Upper lobe of right lung (tissue), 1 donor: ENCODE measurements at regions not wholly inside any gene's neighbourhood (a gene's known extent, or its start where the extent isn't known, plus 50 kb on each side); places are given as distances from the start of the nearest gene placed in this dataset.

ENCODE experiments used
- ATAC-seq: fragments of 200-7000 bp; cut with Tn5 transposase; one replicate; pipeline ENCODE4 v1.9.1; 2020; ENCODE audit warnings: mild to moderate bottlenecking, moderate library complexity
- DNase-seq: peaks from one replicate; pipeline ENCODE4 v3.0.0-alpha.2; 2020
- H3K27ac ChIP-seq: fragments of 200-600 bp; one replicate; pipeline ENCODE4 v1.8.0; 2022
- H3K27me3 ChIP-seq: fragments of 200-600 bp; one replicate; pipeline ENCODE4 v1.8.0; 2022; ENCODE audit warnings: mild to moderate bottlenecking
- H3K36me3 ChIP-seq: fragments of 200-600 bp; one replicate; pipeline ENCODE4 v1.8.0; 2022
- H3K4me1 ChIP-seq: fragments of 200-600 bp; one replicate; pipeline ENCODE4 v1.8.0; 2022
- H3K4me3 ChIP-seq: fragments of 200-600 bp; one replicate; pipeline ENCODE4 v1.8.0; 2022; ENCODE audit warnings: mild to moderate bottlenecking
- H3K9me3 ChIP-seq: fragments of 200-600 bp; one replicate; pipeline ENCODE4 v1.8.0; 2022
- intact Hi-C: fragments of 100-400 bp; cut with DNase I; formaldehyde crosslinking; loops from one replicate; pipeline ENCODE4 v1.11.0; 2022
- TF ChIP-seq, protein P1 (sequence below): fragments of 200-600 bp; IDR thresholded peaks from one replicate; pipeline ENCODE4 v1.8.0; 2022; ENCODE audit warnings: antibody characterized with exemption
- donor health status: DM: no; HTN: yes; CAD: no; lungs with severe emphysema.

DNA sequence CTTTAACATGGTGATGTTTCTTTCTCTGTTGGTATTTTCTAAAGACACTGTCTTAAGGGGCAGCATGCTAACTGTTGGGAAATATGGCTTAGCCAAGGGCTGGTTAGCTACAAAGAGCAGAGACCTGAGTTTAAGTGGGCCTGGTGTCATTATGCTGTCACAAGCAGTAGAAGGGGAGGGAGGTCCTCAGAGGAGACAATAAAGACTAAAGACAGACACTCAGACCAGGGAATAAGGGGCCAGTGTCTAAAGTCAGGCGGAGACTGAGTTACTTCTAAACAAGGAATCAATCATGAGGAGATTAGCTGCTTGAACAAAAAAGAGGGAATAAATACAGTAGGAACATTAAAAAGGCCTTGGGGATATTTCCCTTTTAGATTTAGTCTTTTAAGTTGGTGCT, 142.7 kb upstream of the DPPA4 start:
- intact Hi-C loops = no loop called here

DNA sequence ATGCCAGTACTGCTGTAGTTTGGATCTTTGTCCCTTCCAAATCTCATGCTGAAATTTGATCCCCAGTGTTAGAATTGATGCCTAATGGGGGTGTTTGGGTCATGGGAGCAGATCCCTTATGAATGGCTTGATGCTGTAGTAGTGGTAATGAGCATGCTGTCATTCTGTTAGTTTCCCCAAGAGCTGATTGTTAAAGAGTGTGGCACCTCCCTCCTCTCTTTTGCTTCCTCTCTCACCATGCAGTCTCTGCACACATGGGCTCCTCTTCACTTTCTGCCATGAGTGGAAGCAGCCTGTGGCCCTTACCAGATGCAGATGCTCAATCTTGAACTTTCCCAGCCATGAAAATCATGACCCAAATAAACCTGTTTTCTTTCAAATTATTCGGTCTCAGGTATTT, 141.3 kb upstream of the DPPA4 start:
- intact Hi-C loops = no loop called here
- TF ChIP-seq, protein P1, sequence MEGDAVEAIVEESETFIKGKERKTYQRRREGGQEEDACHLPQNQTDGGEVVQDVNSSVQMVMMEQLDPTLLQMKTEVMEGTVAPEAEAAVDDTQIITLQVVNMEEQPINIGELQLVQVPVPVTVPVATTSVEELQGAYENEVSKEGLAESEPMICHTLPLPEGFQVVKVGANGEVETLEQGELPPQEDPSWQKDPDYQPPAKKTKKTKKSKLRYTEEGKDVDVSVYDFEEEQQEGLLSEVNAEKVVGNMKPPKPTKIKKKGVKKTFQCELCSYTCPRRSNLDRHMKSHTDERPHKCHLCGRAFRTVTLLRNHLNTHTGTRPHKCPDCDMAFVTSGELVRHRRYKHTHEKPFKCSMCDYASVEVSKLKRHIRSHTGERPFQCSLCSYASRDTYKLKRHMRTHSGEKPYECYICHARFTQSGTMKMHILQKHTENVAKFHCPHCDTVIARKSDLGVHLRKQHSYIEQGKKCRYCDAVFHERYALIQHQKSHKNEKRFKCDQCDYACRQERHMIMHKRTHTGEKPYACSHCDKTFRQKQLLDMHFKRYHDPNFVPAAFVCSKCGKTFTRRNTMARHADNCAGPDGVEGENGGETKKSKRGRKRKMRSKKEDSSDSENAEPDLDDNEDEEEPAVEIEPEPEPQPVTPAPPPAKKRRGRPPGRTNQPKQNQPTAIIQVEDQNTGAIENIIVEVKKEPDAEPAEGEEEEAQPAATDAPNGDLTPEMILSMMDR = no peak
- DNase-seq (no peak), ATAC-seq (no peak)
- H3K9me3 ChIP-seq = no peaks in the 10 kb centered on the region
- H3K27ac ChIP-seq = no peak overlapping the region
- no peaks in the 10 kb centered on the region for H3K27me3 ChIP-seq
- H3K36me3 ChIP-seq = no peaks in the 10 kb centered on the region
- no peaks in the 10 kb centered on the region for H3K4me1 ChIP-seq
- H3K4me3 ChIP-seq = no peak overlapping the region

More for the DNA sequence above, 142.7 kb upstream of the DPPA4 start:
- no peak for DNase-seq
- H3K36me3 ChIP-seq = no peaks in the 10 kb centered on the region
- no peak overlapping the region for H3K4me3 ChIP-seq
- TF ChIP-seq, protein P1 = no peak
- ATAC-seq = no peak
- H3K4me1 ChIP-seq = no peaks in the 10 kb centered on the region
- no peaks in the 10 kb centered on the region for H3K9me3 ChIP-seq
- H3K27me3 ChIP-seq = no peaks in the 10 kb centered on the region
- no peak overlapping the region for H3K27ac ChIP-seq

DNA sequence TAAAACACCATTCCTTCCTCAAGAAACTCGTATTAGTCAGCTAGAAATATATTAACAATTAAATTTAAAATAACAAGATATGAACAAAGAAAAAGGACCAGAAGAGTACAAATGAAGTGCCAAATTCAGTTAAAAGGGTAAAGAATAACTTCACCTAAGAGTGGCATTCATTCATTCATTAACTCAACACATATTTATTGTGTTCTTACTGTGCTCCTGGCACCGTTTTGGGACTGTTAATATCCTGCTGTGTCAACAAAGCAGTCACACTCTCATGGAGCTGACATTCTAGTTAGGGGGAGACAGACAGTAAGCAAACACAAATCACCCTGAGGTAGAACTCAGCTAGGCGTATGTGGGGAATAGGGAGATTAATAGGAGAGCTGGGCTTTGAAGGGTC, 123.6 kb upstream of the DPPA4 start:
- Histone ChIP-seq H3K27me3 (no peaks in the 10 kb centered on the region), H3K36me3 (no peaks in the 10 kb centered on the region), H3K27ac (no peak overlapping the region), H3K4me3 (no peak overlapping the region), H3K9me3 (no peaks in the 10 kb centered on the region), H3K4me1 (no peaks in the 10 kb centered on the region)
- DNase-seq = no peak
- ATAC-seq = no peak
- TF ChIP-seq, protein P1 = no peak
- intact Hi-C loops = no loop called here

DNA sequence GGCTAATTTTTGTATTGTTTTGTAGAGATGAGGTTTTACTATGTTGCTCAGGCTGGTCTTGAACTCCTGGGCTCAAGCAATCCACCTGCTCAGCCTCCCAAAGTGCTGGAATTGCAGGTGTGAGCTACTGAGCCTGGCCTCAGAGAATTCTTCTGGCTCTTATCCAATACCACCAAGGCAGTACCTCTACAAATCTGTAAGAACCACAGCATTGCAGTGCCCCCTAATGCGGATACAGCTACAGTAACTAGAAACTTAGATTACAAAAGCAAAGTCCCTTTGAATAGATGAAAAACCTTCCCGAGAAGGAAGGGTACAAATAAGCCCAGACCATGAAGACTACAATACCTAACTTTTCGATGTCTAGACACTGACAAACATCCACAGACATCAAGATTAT, 107.9 kb upstream of the DPPA4 start:
- TF ChIP-seq, protein P1 = no peak
- no peaks in the 10 kb centered on the region for H3K4me1 ChIP-seq
- no peaks in the 10 kb centered on the region for H3K27me3 ChIP-seq
- no peaks in the 10 kb centered on the region for H3K9me3 ChIP-seq
- no peak overlapping the region for H3K4me3 ChIP-seq
- ATAC-seq (no peak), DNase-seq (no peak)
- intact Hi-C loops = no loop called here
- H3K27ac ChIP-seq = no peak overlapping the region
- H3K36me3 ChIP-seq = no peaks in the 10 kb centered on the region

DNA sequence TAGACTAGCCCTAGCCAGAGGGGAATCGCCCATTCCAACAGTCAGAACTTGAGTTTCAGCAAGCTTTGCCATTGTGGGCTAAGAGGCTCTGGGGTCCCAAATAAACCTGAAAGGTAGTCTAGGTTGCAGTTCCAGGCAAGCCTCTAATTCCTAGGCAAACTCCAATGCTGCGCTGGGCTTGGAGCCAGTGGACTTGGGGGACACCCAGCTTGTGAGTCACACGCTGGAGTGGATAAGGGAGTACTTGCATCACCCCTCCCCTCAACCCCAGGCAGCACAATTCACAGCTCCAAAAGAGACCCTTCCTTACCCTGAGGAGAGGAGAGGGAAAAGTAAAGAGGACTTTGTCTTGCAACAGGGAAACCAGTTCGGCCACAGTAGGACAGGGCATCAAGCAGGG, 105.2 kb upstream of the DPPA4 start:
- H3K27me3 ChIP-seq = no peaks in the 10 kb centered on the region
- H3K4me1 ChIP-seq = no peaks in the 10 kb centered on the region
- no peaks in the 10 kb centered on the region for H3K36me3 ChIP-seq
- TF ChIP-seq, protein P1 = no peak
- no peak overlapping the region for H3K27ac ChIP-seq
- ATAC-seq = no peak
- no peak for DNase-seq
- intact Hi-C loops = no loop called here
- H3K4me3 ChIP-seq = no peak overlapping the region
- H3K9me3 ChIP-seq = no peaks in the 10 kb centered on the region

DNA sequence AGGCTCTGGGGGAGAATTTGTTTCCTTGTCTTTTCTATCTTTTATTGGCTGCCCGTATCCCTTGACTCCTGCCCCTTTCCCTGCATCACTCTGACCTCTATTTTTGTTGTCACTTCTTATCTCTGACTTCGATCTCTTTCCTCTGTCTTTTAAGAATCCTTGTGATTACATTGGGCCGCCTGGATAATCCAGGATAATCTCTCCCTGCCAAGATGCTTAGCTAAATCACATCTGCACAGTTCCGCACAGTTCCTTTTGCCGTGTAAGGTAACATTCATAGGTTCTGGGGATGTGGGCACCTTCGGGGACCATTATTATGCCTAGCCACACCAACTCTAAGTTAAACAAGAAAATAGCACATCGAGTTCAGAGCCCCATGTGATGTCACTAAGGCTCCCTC, 103.0 kb upstream of the DPPA4 start:
- no peak for DNase-seq
- no peak overlapping the region for H3K4me3 ChIP-seq
- no peaks in the 10 kb centered on the region for H3K36me3 ChIP-seq
- H3K27me3 ChIP-seq = no peaks in the 10 kb centered on the region
- TF ChIP-seq, protein P1 = no peak
- no peak overlapping the region for H3K27ac ChIP-seq
- intact Hi-C loops = no loop called here
- no peaks in the 10 kb centered on the region for H3K9me3 ChIP-seq
- ATAC-seq = no peak
- no peaks in the 10 kb centered on the region for H3K4me1 ChIP-seq
